PC-3 (cell line): ENCODE measurements at regions not wholly inside any gene's neighbourhood (a gene's known extent, or its start where the extent isn't known, plus 50 kb on each side); places are given as distances from the start of the nearest gene placed in this dataset.

Experiments
- ATAC-seq: fragments of 200-7000 bp; cut with Tn5 transposase; 2 replicates; pipeline ENCODE4 v1.9.1; 2020; ENCODE audit warnings: mild to moderate bottlenecking, moderate library complexity
- BruUV-seq: library from RNA; stranded (reverse); fragments of 400-500 nt; replicated peaks from 2 replicates; lab custom pipeline; 2021; lab: Mats Ljungman, UMichigan
- CTCF ChIA-PET: fragments of 300-600 bp; sonication (Branson Sonifier 250); formaldehyde crosslinking; loops from one replicate; lab custom pipeline; 2022; ENCODE audit warnings: antibody characterized with exemption; lab: Charles Lee
- POLR2A ChIA-PET: fragments of 300-600 bp; sonication (Branson Sonifier 250); formaldehyde crosslinking; loops from one replicate; lab custom pipeline; 2022; ENCODE audit warnings: antibody characterized with exemption; ENCODE audit not compliant: unreplicated experiment; lab: Charles Lee
- DNase-seq: peaks from one replicate; pipeline ENCODE4 v3.0.0-alpha.2; 2015
- H2AFZ ChIP-seq: fragments of 300-600 bp; sonication (generic); 2 replicates; pipeline ENCODE4 v1.6.0; 2016; ENCODE audit warnings: antibody characterized with exemption, low read length
- H3F3A ChIP-seq: fragments of 300-600 bp; sonication (generic); one replicate; pipeline ENCODE4 v1.6.0; 2017; ENCODE audit warnings: antibody characterized with exemption, low read length, control low read depth, mild to moderate bottlenecking; ENCODE audit not compliant: unreplicated experiment
- H3K27ac ChIP-seq: fragments of 300-600 bp; sonication (generic); 2 replicates; pipeline ENCODE4 v1.5.1; 2016; ENCODE audit warnings: mild to moderate bottlenecking, low read length
- H3K27me3 ChIP-seq: fragments of 300-600 bp; sonication (generic); 2 replicates; pipeline ENCODE4 v1.6.1; 2016; ENCODE audit warnings: low read length, mixed read lengths
- H3K36me3 ChIP-seq: fragments of 300-600 bp; sonication (generic); 2 replicates; pipeline ENCODE4 v1.6.1; 2016; ENCODE audit warnings: low read depth, mixed run types, low read length, mixed read lengths
- H3K4me1 ChIP-seq: fragments of 300-600 bp; sonication (generic); 2 replicates; pipeline ENCODE4 v1.5.1; 2016; ENCODE audit warnings: low read length; ENCODE audit not compliant: insufficient read depth
- H3K4me2 ChIP-seq: fragments of 300-600 bp; sonication (generic); 2 replicates; pipeline ENCODE4 v1.6.0; 2016; ENCODE audit warnings: low read length
- H3K4me3 ChIP-seq: fragments of 300-600 bp; sonication (generic); 2 replicates; pipeline ENCODE4 v1.5.1; 2016; ENCODE audit warnings: mild to moderate bottlenecking, low read length, mixed read lengths
- H3K79me2 ChIP-seq: fragments of 300-600 bp; sonication (generic); 2 replicates; pipeline ENCODE4 v1.6.1; 2017; ENCODE audit warnings: low read length, mixed read lengths
- H3K9ac ChIP-seq: fragments of 300-600 bp; sonication (generic); 2 replicates; pipeline ENCODE4 v1.6.0; 2016; ENCODE audit warnings: mild to moderate bottlenecking, low read length
- H3K9me2 ChIP-seq: fragments of 300-600 bp; sonication (generic); replicated peaks from 2 replicates; pipeline ENCODE4 v1.6.1; 2016; ENCODE audit warnings: mixed run types, low read length, mixed read lengths
- H3K9me3 ChIP-seq: fragments of 300-600 bp; sonication (generic); 2 replicates; pipeline ENCODE4 v1.6.1; 2016; ENCODE audit warnings: low read length, mixed read lengths
- H4K20me1 ChIP-seq: fragments of 300-600 bp; sonication (generic); 2 replicates; pipeline ENCODE4 v1.6.1; 2016; ENCODE audit warnings: low read length, mixed read lengths
- CTCF ChIP-seq: fragments of 300-600 bp; sonication (generic); conservative IDR thresholded peaks from 2 replicates; pipeline ENCODE4 v1.5.1; 2017; ENCODE audit warnings: antibody characterized with exemption, low read depth, mild to moderate bottlenecking, low read length
- EZH2 ChIP-seq: fragments of 300-600 bp; sonication (generic); IDR thresholded peaks from one replicate; pipeline ENCODE4 v1.6.1; 2017; ENCODE audit warnings: antibody characterized with exemption, mild to moderate bottlenecking, low read length; ENCODE audit not compliant: unreplicated experiment
- EZH2phosphoT487 ChIP-seq: fragments of 300-600 bp; sonication (generic); IDR thresholded peaks from 2 replicates; pipeline ENCODE4 v1.6.1; 2018; ENCODE audit warnings: mild to moderate bottlenecking, antibody characterized with exemption, low read length, borderline replicate concordance
- intact Hi-C: fragments of 100-400 bp; cut with micrococcal nuclease; formaldehyde crosslinking; loops from 2 replicates; pipeline ENCODE4 v1.9.0; 2023

DNA sequence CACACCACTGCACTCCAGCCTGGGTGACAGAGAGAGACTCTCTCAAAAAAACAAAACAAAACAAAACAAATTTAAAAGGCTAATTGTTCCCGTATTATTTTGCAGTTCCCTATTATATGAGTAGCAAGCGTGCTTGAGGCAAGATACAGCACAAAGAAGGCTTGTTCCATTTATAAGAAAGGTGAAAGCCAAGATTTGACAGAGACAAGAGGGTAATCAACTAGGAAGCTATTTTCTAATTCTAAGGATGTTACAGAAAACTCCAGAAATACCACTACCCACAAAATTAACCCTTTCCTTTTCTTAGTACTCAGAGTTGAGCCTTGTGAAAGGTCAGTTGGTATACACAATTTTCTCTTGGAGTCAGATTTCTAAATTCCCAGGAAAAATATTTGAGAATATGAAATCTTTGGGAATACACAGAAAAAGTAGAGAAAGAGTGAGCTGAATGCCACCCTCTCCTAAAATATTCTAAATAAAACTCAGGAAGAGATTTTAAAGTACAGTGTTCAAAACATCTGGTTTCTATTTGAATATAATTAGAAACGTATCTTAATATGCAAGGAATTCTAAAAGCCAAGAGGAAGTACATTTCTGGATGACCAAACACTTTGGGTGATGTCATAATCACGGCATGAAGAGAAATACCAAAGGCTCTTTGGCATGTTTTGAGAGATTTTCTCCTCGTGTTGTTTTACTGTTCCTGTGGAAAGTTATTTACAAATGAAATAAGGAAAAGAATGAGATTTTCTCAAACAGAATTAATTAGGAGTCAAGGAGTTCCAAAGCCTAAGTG is 63.0 kb upstream of the FLT1 start:
- TF ChIP-seq CTCF (no peak), EZH2phosphoT487 (no peak), EZH2 (no peak)
- no peaks in the 10 kb centered on the region for H3K4me1 ChIP-seq
- H3K4me3 ChIP-seq = no peak overlapping the region
- H3K9me3 ChIP-seq = no peaks in the 10 kb centered on the region
- no peak overlapping the region for H3K27ac ChIP-seq
- peaks cover 21% of the 10 kb centered on the region for H3K27me3 ChIP-seq
- no peaks in the 10 kb centered on the region for H3K9me2 ChIP-seq
- ATAC-seq = no peak
- ChIA-PET CTCF (no interaction called here), POLR2A (no interaction called here)
- H3F3A ChIP-seq = no peaks in the 10 kb centered on the region
- no peaks in the 10 kb centered on the region for H3K79me2 ChIP-seq
- H3K4me2 ChIP-seq = no peak overlapping the region
- H3K36me3 ChIP-seq = no peaks in the 10 kb centered on the region
- intact Hi-C loops = no loop called here
- no peaks in the 10 kb centered on the region for H4K20me1 ChIP-seq
- DNase-seq = no peak
- BruUV-seq = no TSS peak
- no peak overlapping the region for H2AFZ ChIP-seq
- H3K9ac ChIP-seq = no peak overlapping the region

GRCh38 chr13:28555096-28555495 is 60.2 kb upstream of the FLT1 start:
- H3K4me2 ChIP-seq = no peak overlapping the region
- TF ChIP-seq CTCF = no peak
- TF ChIP-seq EZH2phosphoT487 = no peak
- TF ChIP-seq EZH2 = no peak
- no peaks in the 10 kb centered on the region for H3K36me3 ChIP-seq
- no peaks in the 10 kb centered on the region for H3F3A ChIP-seq
- no peak overlapping the region for H3K27ac ChIP-seq
- H3K9ac ChIP-seq = no peak overlapping the region
- no peaks in the 10 kb centered on the region for H3K4me1 ChIP-seq
- H3K27me3 ChIP-seq = peaks cover 47% of the 10 kb centered on the region
- ChIA-PET POLR2A (no interaction called here), CTCF (no interaction called here)
- BruUV-seq = no TSS peak
- no peaks in the 10 kb centered on the region for H3K9me2 ChIP-seq
- DNase-seq (no peak), ATAC-seq (no peak)
- no peak overlapping the region for H3K4me3 ChIP-seq
- no peaks in the 10 kb centered on the region for H4K20me1 ChIP-seq
- intact Hi-C loops = no loop called here
- no peaks in the 10 kb centered on the region for H3K9me3 ChIP-seq
- H3K79me2 ChIP-seq = no peaks in the 10 kb centered on the region
- no peak overlapping the region for H2AFZ ChIP-seq

DNA sequence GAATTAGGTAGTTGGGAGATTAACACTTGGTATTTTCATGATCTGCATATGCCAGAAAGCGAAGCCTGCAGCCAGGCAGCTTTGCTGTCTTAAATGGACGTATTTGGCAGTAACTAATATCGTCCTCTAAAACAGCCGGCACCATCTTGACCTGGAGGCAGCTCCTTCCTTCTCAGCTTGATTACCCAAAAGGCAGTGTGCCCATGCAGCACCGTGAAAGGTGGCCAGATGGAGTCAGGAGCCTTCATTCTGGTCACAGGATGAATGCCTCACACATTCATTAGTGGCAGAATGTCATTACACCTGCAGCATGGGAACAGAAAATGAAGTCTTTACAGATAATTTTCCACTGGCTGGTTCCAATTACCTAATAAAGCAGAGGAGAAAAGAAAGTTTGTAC is 59.0 kb upstream of the FLT1 start:
- Histone ChIP-seq H3K9me3 (no peaks in the 10 kb centered on the region), H3K4me3 (no peak overlapping the region), H3K27me3 (peaks cover 43% of the 10 kb centered on the region), H4K20me1 (no peaks in the 10 kb centered on the region), H2AFZ (no peak overlapping the region), H3K9me2 (no peaks in the 10 kb centered on the region), H3K4me2 (no peak overlapping the region), H3K9ac (no peak overlapping the region), H3K79me2 (no peaks in the 10 kb centered on the region), H3K4me1 (no peaks in the 10 kb centered on the region), H3K27ac (no peak overlapping the region), H3F3A (no peaks in the 10 kb centered on the region), H3K36me3 (no peaks in the 10 kb centered on the region)
- ATAC-seq (no peak), DNase-seq (no peak)
- no TSS peak for BruUV-seq
- CTCF ChIA-PET = no interaction called here
- TF ChIP-seq EZH2phosphoT487 = no peak
- TF ChIP-seq EZH2 = no peak
- no peak for TF ChIP-seq CTCF
- POLR2A ChIA-PET = no interaction called here
- intact Hi-C loops = no loop called here
